ENCODE measurements at regions not wholly inside any gene's neighbourhood (a gene's known extent, or its start where the extent isn't known, plus 50 kb on each side); places are given as distances from the start of the nearest gene placed in this dataset.

DNA sequence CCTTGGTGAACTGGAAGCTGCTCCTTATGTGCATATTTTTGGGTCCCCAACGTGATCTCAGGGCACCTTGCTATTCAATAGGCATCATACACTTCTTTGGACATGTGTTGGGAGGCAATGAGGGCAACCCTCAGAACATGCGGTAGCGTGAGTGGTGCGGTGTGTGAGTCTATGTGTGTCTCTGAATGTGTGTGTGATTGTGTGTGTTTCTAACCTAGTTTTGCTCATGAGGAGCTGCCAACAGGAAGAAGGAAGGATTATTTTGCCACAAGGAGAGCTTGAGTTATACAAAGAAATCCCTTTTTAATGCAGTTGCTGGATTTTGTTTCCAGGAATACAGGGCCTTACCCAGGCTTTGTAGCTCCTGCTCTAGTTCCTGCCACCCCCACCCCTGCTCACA is 75.8 kb upstream of the ITGA6 start:
- TF ChIP-seq CTCF (conservative IDR thresholded peaks at IDR 0.05; ENCODE audit: low read length) (no peak), EZH2phosphoT487 (IDR thresholded peaks at IDR 0.05; ENCODE audit: borderline replicate concordance, low read depth, low read length) (no peak)

DNA sequence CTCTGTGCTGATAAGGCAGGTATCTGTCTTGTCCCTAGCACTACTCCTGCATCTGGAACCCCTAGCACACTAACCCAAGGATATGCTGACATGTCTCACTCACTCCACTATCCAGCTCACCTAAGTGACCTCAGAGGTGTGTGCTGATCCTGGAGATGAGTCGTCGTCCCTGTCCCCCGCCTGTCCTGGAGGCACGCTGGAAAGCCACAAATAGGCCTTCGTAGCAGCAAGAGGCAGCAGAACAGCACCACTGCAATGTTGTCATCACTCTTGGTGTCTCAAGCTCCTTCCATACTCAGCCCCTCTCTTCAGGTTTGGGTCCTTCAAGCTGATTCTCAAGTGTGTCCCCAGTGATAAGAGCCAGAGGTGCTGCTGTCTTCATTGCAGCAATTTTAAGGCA is 73.0 kb upstream of the ITGA6 start:
- ChIA-PET POLR2A (no interaction called here), CTCF (ENCODE audit: unreplicated experiment) (no interaction called here)
- DNase-seq (ENCODE audit: low spot score), result no peak
- H3K27ac ChIP-seq (ENCODE audit: low read depth, low read length, poor library complexity, severe bottlenecking), result no peak overlapping the region
- intact Hi-C loops (cut with micrococcal nuclease; ENCODE audit: unreplicated experiment), result no loop called here
- no peak overlapping the region for H3K4me2 ChIP-seq (ENCODE audit: low read length)
- BruUV-seq (replicated peaks), result no TSS peak
- no peaks in the 10 kb centered on the region for H3K36me3 ChIP-seq (ENCODE audit: insufficient read depth, low read length)
- no peaks in the 10 kb centered on the region for H3K9me2 ChIP-seq (ENCODE audit: insufficient read depth, low read length)
- H3K79me2 ChIP-seq (ENCODE audit: insufficient read depth, low read depth, low read length), result no peaks in the 10 kb centered on the region
- TF ChIP-seq EZH2phosphoT487 (IDR thresholded peaks at IDR 0.05; ENCODE audit: borderline replicate concordance, low read depth, low read length), result no peak
- no peak for TF ChIP-seq CTCF (conservative IDR thresholded peaks at IDR 0.05; ENCODE audit: low read length)
- H3K4me3 ChIP-seq (ENCODE audit: low read depth, low read length, poor library complexity, severe bottlenecking), result no peak overlapping the region
- H4K20me1 ChIP-seq (ENCODE audit: insufficient read depth, low read length), result no peaks in the 10 kb centered on the region
- H3K9me3 ChIP-seq (ENCODE audit: low read length), result no peaks in the 10 kb centered on the region
- no peaks in the 10 kb centered on the region for H3K4me1 ChIP-seq (ENCODE audit: insufficient read depth, low read length, poor library complexity, severe bottlenecking)
- no peak overlapping the region for H2AFZ ChIP-seq (ENCODE audit: low read length)

More for the DNA sequence above, 75.8 kb upstream of the ITGA6 start:
- H3K9me3 ChIP-seq (ENCODE audit: low read length), result no peaks in the 10 kb centered on the region
- no peak overlapping the region for H2AFZ ChIP-seq (ENCODE audit: low read length)
- H3K4me1 ChIP-seq (ENCODE audit: insufficient read depth, low read length, poor library complexity, severe bottlenecking), result no peaks in the 10 kb centered on the region
- no peaks in the 10 kb centered on the region for H4K20me1 ChIP-seq (ENCODE audit: insufficient read depth, low read length)
- POLR2A ChIA-PET, result no interaction called here
- H3K4me3 ChIP-seq (ENCODE audit: low read depth, low read length, poor library complexity, severe bottlenecking), result no peak overlapping the region
- CTCF ChIA-PET (ENCODE audit: unreplicated experiment), result no interaction called here
- H3K27ac ChIP-seq (ENCODE audit: low read depth, low read length, poor library complexity, severe bottlenecking), result no peak overlapping the region
- no peaks in the 10 kb centered on the region for H3K9me2 ChIP-seq (ENCODE audit: insufficient read depth, low read length)
- intact Hi-C loops (cut with micrococcal nuclease; ENCODE audit: unreplicated experiment), result no loop called here
- no peak for DNase-seq (ENCODE audit: low spot score)
- no TSS peak for BruUV-seq (replicated peaks)
- H3K36me3 ChIP-seq (ENCODE audit: insufficient read depth, low read length), result no peaks in the 10 kb centered on the region
- no peak overlapping the region for H3K4me2 ChIP-seq (ENCODE audit: low read length)
- no peaks in the 10 kb centered on the region for H3K79me2 ChIP-seq (ENCODE audit: insufficient read depth, low read depth, low read length)

- Histone ChIP-seq H3K27ac (ENCODE audit: low read depth, low read length, poor library complexity, severe bottlenecking) (no peak overlapping the region), H3K4me2 (ENCODE audit: low read length) (no peak overlapping the region), H2AFZ (ENCODE audit: low read length) (no peak overlapping the region), H3K4me1 (ENCODE audit: insufficient read depth, low read length, poor library complexity, severe bottlenecking) (no peaks in the 10 kb centered on the region), H3K9me3 (ENCODE audit: low read length) (no peaks in the 10 kb centered on the region), H3K4me3 (ENCODE audit: low read depth, low read length, poor library complexity, severe bottlenecking) (no peak overlapping the region), H3K9me2 (ENCODE audit: insufficient read depth, low read length) (no peaks in the 10 kb centered on the region), H4K20me1 (ENCODE audit: insufficient read depth, low read length) (no peaks in the 10 kb centered on the region), H3K79me2 (ENCODE audit: insufficient read depth, low read depth, low read length) (no peaks in the 10 kb centered on the region), H3K36me3 (ENCODE audit: insufficient read depth, low read length) (no peaks in the 10 kb centered on the region)
- CTCF ChIA-PET (ENCODE audit: unreplicated experiment), result no interaction called here
- POLR2A ChIA-PET, result interaction anchor here (0.6 kb wide), 1 partner anchor 1065 kb away, joined by 3 read pairs; no protein-coding TSS in a partner anchor
- no peak for TF ChIP-seq EZH2phosphoT487 (IDR thresholded peaks at IDR 0.05; ENCODE audit: borderline replicate concordance, low read depth, low read length)
- TF ChIP-seq CTCF (conservative IDR thresholded peaks at IDR 0.05; ENCODE audit: low read length), result no peak
- no TSS peak for BruUV-seq (replicated peaks)
- intact Hi-C loops (cut with micrococcal nuclease; ENCODE audit: unreplicated experiment), result no loop called here
- no peak for DNase-seq (ENCODE audit: low spot score)
Observed at GRCh38 chr2:172357442-172357841, 69.9 kb upstream of the ITGA6 start.
